ENCODE measurements at regions not wholly inside any gene's neighbourhood (a gene's known extent, or its start where the extent isn't known, plus 50 kb on each side); places are given as distances from the start of the nearest gene placed in this dataset.

GRCh38 chr12:93121729-93122488 is 192.8 kb upstream of the EEA1 start:
- TF ChIP-seq CTCF (conservative IDR thresholded peaks at IDR 0.05) (no peak), EZH2 (IDR thresholded peaks at IDR 0.05; ENCODE audit: low read depth) (no peak)
